GM19397 (cell line): ENCODE measurements at regions not wholly inside any gene's neighbourhood (a gene's known extent, or its start where the extent isn't known, plus 50 kb on each side); places are given as distances from the start of the nearest gene placed in this dataset.
"Not testable (repeated sequence)": the region's sequence is repeated elsewhere in the genome, so short reads cannot be mapped to it uniquely, and the experiment has no call there.

ENCODE experiments used
- ATAC-seq: cut with Tn5 transposase; IDR thresholded peaks from one replicate; pipeline ENCODE4 v1.9.1; 2021; ENCODE audit warnings: mild to moderate bottlenecking, moderate library complexity; ENCODE audit not compliant: unreplicated experiment

- ATAC-seq, result not testable (repeated sequence)
Measured at GRCh38 chr13:81146576-81146975, 805.6 kb upstream of the SPRY2 start.

GRCh38 chr13:81142306-81142999 is 801.5 kb upstream of the SPRY2 start:
- no peak for ATAC-seq

DNA sequence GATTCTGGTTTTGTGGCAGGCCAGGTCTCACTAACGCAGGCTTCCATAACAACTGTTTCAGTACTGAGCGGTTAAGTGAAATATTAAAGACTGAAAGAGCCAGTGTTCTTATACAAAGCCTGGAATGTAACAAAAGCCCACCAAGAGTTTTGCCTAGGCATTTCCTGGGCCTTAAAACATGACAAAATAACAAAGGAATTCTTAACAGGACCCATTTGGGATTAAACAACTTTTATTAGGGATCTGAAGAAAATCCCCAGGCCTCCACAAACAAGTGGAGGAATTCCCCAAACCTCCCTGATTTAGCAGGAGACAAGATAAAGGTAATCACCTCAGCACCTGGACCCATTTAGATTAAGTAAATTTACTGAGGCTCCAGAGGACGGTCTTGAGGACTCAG is 799.7 kb upstream of the SPRY2 start:
- ATAC-seq, result no peak

DNA sequence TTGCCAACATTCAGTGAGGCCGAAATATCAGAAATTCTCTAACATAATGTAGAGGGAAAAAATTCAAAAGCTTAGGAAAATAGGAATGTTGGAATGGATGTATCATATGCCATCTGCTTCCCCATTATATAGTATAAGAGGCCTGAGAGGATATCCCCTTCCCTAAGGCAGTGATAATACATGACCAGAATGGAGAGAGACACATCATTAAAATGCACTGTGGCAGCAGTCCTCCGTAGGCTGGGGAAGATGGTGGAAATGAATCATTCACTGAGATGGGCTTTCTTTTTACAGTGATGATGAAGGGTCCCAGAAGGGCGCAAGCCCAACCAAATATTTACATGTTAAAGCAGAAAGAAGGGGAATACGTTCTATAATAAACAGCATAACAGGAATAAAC is 799.1 kb upstream of the SPRY2 start:
- ATAC-seq, result no peak

DNA sequence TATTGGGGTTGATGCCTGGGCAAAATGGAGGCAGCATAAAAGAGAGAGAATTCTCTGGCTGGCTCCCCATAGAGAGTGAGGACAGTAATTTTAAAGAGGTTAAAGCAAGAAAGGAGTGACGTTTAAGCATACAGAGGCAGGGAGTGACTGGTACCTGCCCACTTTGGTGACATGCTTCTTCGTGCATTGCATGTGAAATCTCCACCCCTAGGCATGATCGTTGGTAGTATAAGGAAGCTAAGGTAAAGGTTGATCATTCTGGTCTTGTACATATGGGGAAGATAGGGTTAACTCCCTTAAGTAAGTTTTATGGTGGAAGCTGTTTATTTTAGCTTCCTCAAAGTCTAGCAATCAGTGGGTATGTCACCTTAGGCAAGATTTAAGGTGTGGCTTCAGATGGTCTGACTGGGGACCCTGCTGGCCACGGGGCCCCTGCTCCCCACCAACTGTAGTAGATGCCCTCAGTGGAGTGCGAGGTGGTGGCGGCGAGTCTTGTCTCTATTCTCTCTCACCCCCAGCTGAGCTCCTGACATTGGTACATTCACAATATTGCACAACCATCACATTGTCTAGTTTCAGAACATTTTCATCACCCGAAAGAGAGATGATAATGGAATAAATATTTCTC is 797.5 kb upstream of the SPRY2 start:
- no peak for ATAC-seq

- no peak for ATAC-seq
Measured at GRCh38 chr13:81133066-81133465, 792.1 kb upstream of the SPRY2 start.

GRCh38 chr13:81117416-81117815 is 776.5 kb upstream of the SPRY2 start:
- ATAC-seq, result no peak

GRCh38 chr13:81116461-81117282 is 775.7 kb upstream of the SPRY2 start:
- no peak for ATAC-seq

DNA sequence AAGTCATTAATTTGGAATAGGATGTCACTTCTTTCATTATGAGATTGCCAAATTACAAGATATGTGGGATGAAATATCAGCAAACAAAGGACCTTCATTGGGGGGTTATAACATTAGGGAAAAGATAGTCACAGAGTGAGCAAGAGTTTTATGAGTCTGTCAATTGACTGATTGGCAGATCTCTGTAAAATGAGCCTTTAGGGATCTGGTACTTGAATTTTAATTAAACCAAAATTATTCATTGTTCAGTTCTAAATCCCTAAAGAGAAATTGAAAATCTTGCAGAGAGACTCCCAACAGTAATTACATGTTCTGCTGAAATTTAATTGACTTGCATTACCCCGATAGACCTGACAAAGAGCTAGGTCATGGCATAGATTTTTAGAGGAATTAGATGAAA is 768.1 kb upstream of the SPRY2 start:
- ATAC-seq, result no peak

- ATAC-seq, result no peak
Measured at GRCh38 chr13:81106348-81106747, 765.4 kb upstream of the SPRY2 start.

GRCh38 chr13:81104035-81104715 is 763.2 kb upstream of the SPRY2 start:
- ATAC-seq, result no peak

GRCh38 chr13:81102066-81102465 is 761.1 kb upstream of the SPRY2 start:
- ATAC-seq, result not testable (repeated sequence)

DNA sequence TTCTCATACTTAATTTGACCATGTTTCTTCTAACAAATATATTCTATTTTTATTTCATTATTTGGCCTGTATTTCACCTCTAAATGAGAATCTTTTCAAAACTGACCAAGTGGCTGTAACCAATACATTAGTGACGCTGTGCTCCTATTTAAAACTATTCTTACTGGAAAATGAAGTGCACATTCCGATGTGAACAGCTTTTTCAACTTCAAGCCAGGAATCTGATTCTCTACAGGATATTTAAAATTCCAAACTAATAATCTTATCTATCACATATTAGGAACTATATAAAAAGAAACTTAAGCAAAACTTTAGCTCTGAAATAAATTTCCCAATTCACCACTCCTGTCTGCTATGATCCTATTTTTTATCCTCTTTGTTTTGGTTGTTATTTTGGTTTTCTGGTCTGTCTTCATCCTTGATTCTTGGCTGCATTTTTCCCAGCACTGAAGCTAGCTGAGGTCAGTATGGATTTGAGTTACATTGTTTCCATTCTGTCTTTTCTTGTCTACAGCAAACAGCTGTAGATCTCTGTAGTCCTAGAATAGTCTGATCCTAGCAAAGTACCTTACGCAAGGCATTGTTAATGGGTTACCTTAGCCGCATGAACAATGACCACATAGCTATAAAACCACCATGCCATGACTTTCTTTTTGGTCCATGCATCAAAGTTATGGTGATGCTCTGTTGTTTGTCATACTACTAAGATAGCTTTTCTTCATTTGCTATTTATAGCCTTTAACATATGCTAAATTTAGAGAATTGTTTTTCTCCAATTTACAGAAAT is 748.6 kb upstream of the SPRY2 start:
- ATAC-seq, result no peak

GRCh38 chr13:81080911-81081454 is 740.1 kb upstream of the SPRY2 start:
- ATAC-seq, result no peak

- ATAC-seq, result no peak
Measured at GRCh38 chr13:81078048-81078447, 737.1 kb upstream of the SPRY2 start.

GRCh38 chr13:81069822-81070221 is 728.9 kb upstream of the SPRY2 start:
- not testable (repeated sequence) for ATAC-seq

- no peak for ATAC-seq
Measured at GRCh38 chr13:81058916-81059290, 718.0 kb upstream of the SPRY2 start.

DNA sequence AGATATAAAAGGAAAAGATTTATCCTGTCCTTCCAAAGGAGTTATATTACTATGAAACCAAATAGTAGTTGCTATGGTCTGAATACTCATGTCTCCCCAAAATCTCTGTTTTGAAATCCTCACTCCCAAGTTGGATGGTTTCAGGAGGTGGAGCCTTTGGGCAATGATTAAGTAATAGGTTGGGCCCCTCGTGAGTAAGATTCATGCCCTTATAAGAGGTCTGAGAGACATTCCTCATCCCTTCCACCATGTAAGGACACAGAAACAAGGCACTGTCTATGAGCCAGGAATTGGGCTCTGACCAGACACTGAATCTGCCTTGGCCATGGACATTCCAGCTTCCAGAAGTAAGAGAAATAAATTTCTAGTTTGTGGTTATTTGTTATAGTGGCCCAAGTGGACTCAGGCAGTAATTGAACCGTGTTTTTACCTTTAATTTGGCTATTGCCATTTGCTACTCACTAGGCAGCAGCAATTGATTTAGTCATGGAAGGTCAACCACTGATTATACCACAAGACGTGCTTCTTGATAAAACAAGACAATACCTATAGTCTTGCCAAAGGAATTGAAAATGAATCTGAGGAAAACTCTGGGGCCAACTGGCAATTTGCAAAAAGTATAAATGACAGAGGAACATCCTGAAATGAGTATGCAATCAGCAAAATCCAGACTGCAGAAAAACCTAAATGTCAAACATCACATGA is 717.4 kb upstream of the SPRY2 start:
- no peak for ATAC-seq

GRCh38 chr13:81051873-81052272 is 710.9 kb upstream of the SPRY2 start:
- no peak for ATAC-seq

- ATAC-seq, result no peak
Measured at GRCh38 chr13:81048026-81048461, 707.1 kb upstream of the SPRY2 start.
